Stomach (tissue), 4 donors: ENCODE measurements at regions not wholly inside any gene's neighbourhood (a gene's known extent, or its start where the extent isn't known, plus 50 kb on each side); places are given as distances from the start of the nearest gene placed in this dataset.

ENCODE experiments used
- CTCF ChIP-seq, 7 experiments: fragments of 450-650 bp in 4 of 7; fragments of 200-600 bp in 3 of 7; sonication (generic) in 3 of 7; IDR thresholded peaks; one replicate each; pipeline ENCODE4 v1.5.1; 2016 to 2019; ENCODE audit warnings: antibody characterized with exemption in 7 of 7, control low read depth in 2 of 7, mild to moderate bottlenecking in 1 of 7
- EP300 ChIP-seq: sonication (generic); formaldehyde crosslinking; IDR thresholded peaks from one replicate; pipeline ENCODE4 v1.6.1; 2017; ENCODE audit warnings: antibody characterized with exemption
- POLR2AphosphoS5 ChIP-seq, 3 donors: sonication (generic); formaldehyde crosslinking; IDR thresholded peaks; one replicate each; pipeline ENCODE4 v1.6.1; 2016; ENCODE audit warnings: antibody characterized with exemption in 3 of 3

GRCh38 chr10:117723343-117723742 is 180.8 kb downstream of the EMX2 start:
- TF ChIP-seq CTCF (IDR thresholded peaks at IDR 0.05) = no peak
- TF ChIP-seq EP300 = no peak
- TF ChIP-seq POLR2AphosphoS5 (IDR thresholded peaks at IDR 0.05) = no peak
